ENCODE measurements at regions not wholly inside any gene's neighbourhood (a gene's known extent, or its start where the extent isn't known, plus 50 kb on each side); places are given as distances from the start of the nearest gene placed in this dataset.

GRCh38 chr12:9332564-9332963, 124.4 kb upstream of the PZP start:
- TF ChIP-seq CTCF (conservative IDR thresholded peaks at IDR 0.05; ENCODE audit: low read length): no peak
- no peak for TF ChIP-seq EZH2phosphoT487 (IDR thresholded peaks at IDR 0.05; ENCODE audit: borderline replicate concordance)

Data from Loucy (cell line).